GM10248 (cell line): ENCODE measurements at regions not wholly inside any gene's neighbourhood (a gene's known extent, or its start where the extent isn't known, plus 50 kb on each side); places are given as distances from the start of the nearest gene placed in this dataset.

Experiments used
- CTCF ChIA-PET: fragments of 300-600 bp; sonication (Branson Sonifier 250); formaldehyde crosslinking; extraction: SDS; loops from one replicate; lab custom pipeline; 2021; ENCODE audit warnings: antibody characterized with exemption; lab: Yijun Ruan, JAX
- POLR2A ChIA-PET: fragments of 350-650 bp; sonication (Branson Sonifier 250); formaldehyde crosslinking; extraction: SDS; loops from one replicate; lab custom pipeline; 2020; ENCODE audit warnings: antibody characterized with exemption; lab: Yijun Ruan, JAX
- DNase-seq: peaks from one replicate; pipeline ENCODE4 v3.0.0; 2012; ENCODE audit errors: extremely low spot score
- TF ChIP-seq, protein P1 (sequence below): IDR thresholded peaks from 2 replicates; pipeline ENCODE4 v1.5.1; 2012; ENCODE audit warnings: mild to moderate bottlenecking, low read depth; ENCODE audit errors: extremely low read depth, missing control alignments, control extremely low read depth

DNA sequence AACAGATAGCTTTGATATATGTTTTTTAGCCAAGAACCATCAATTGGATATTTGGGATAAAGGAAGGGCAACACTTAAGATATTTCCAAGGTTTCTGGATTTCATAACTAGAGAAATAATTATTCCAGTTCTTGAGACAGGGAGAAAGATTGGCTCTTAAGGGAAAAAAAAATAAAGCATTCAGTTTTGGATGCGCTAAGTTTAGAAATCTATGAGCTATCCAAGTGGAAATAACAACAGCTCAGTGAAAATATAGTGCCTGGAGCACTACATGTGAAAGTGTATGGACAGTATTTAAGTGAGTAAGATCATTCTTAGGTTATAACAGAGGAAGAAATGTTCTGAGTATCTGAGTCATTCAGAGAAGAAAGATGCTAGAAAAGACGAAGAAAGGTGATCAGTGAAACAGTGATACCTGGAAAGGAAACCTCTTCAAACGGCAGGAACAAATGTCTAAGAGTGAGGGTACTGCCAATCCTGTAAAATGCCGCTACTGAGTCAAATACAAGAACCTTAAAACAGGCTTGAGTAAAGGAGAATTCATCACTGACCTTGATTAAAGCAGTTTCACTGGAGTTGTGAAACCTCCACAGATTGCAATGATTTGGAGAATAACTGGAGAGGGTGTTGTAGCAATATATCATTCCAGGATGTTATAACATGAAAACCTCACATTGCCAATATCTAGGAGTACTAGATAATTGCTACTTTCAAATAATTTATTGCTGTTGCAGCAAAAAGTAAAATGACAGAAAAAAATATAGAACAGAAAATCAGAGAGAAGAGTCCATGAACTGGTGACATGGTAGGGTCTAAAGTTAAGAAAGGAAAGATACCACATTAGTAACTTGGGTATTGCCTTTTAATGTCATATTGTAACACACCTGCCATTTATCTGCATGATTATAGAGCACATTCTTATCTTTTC lies 482.1 kb upstream of the RGS18 start:
- POLR2A ChIA-PET, result no interaction called here
- DNase-seq, result no peak

DNA sequence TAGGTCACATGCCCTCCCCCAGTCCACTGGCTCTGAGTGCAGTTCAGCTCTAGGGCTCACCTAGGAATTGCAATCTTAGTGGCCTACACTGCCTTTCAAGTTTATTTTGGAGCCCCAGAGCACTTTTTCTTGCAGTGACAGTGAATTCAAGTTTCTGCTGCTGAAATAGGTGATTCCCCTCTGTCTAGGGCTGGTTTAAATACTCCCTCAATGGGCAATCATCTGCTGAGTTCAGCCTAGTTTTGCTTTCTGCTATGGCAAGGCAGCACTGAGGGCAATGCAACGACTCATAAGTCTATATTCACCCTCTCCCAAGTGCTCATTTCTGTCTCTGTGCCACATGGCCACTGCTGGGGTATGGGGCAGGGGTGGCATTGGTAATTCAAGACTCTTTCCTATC lies 472.6 kb upstream of the RGS18 start:
- DNase-seq, result no peak
- ChIA-PET POLR2A (no interaction called here), CTCF (no interaction called here)

More for the DNA sequence above, 482.1 kb upstream of the RGS18 start:
- CTCF ChIA-PET, result interaction anchor here (0.9 to 1.9 kb wide), 2 partner anchors 19 to 45 kb away, joined by 3 to 6 read pairs; no protein-coding TSS in a partner anchor
- TF ChIP-seq, protein P1, sequence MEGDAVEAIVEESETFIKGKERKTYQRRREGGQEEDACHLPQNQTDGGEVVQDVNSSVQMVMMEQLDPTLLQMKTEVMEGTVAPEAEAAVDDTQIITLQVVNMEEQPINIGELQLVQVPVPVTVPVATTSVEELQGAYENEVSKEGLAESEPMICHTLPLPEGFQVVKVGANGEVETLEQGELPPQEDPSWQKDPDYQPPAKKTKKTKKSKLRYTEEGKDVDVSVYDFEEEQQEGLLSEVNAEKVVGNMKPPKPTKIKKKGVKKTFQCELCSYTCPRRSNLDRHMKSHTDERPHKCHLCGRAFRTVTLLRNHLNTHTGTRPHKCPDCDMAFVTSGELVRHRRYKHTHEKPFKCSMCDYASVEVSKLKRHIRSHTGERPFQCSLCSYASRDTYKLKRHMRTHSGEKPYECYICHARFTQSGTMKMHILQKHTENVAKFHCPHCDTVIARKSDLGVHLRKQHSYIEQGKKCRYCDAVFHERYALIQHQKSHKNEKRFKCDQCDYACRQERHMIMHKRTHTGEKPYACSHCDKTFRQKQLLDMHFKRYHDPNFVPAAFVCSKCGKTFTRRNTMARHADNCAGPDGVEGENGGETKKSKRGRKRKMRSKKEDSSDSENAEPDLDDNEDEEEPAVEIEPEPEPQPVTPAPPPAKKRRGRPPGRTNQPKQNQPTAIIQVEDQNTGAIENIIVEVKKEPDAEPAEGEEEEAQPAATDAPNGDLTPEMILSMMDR, result no peak

DNA sequence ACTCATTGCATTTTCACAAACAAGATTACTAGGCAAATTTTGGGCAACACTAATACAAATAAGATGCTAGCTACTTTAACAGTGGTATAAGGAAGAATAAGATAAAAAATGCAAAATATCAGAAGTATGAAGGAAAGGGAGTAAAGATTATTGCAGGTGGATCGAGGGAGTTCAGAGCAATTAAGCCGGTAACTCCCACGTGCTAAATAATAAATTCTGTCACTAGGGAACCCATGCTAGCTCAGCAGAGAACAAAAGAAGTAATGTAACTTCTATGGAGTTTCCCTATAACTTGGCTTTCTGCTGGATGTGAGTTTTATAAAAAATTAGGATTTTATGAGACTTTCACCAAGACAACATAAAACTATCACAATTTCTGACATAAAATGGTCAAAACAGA lies 470.5 kb upstream of the RGS18 start:
- CTCF ChIA-PET, result no interaction called here
- no peak for DNase-seq
- TF ChIP-seq, protein P1, result no peak
- POLR2A ChIA-PET, result no interaction called here

More for the DNA sequence above, 472.6 kb upstream of the RGS18 start:
- TF ChIP-seq, protein P1, result no peak

DNA sequence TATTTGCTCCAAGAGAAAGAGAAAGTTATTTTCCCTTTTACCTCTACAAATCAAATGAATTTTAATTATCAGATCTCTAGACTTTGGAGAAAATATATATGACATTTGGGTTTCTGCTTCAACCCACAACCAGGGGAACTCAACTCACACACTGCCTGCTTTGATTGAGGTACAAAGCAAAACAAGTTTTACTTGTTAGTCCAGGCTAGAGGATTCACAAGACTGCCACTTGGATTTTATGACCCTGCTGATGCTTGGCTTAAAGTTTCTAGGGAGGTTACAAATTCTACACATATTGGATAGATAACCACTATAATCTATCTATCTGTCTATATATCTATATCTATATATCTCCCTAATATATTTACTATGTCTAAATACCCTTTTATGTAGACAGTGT lies 467.3 kb upstream of the RGS18 start:
- no peak for DNase-seq
- ChIA-PET POLR2A (no interaction called here), CTCF (no interaction called here)
- TF ChIP-seq, protein P1, result no peak

DNA sequence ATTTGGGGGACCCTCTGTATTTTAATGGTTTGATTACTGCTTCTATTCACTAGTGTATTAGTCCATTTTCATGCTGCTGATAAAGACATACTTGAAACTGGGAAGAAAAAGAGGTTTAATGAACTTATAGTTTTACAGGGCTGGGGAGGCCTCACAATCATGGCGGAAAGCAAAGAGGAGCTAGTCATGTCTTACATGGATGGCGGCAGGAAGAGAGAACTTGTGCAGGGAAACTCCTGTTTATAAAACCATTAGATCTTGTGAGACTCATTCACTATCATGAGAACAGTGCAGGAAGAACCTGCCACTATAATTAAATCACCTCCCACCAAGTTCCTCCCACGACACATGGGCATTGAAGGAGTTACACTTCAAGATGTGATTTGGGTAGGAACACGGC lies 464.5 kb upstream of the RGS18 start:
- TF ChIP-seq, protein P1, result no peak
- DNase-seq, result no peak
- ChIA-PET CTCF (interaction anchor here (1.9 to 2.2 kb wide), 2 partner anchors 15 to 19 kb away, joined by 5 to 6 read pairs; no protein-coding TSS in a partner anchor), POLR2A (no interaction called here)

DNA sequence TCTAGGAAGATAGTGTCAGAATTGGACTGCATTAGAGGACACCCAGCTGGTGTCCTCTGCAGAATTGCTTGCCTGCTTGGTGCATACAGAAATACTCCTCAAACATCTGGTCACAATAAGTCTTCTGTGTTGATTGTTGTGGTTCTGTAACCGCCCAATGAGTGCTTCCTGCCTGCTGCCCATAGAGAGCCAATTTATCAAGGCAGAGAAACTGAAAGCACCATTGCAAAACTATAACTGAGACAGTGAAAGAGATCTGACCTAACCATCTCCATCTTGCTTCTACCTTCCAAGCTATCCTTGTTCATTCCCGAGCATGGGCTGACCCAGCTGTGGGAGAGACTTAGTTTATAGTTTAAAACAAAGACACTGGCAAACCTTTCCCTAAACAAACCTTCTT lies 462.4 kb upstream of the RGS18 start:
- ChIA-PET POLR2A (no interaction called here), CTCF (interaction anchor here (1.3 to 1.9 kb wide), 3 partner anchors 21 to 44 kb away, joined by 3 to 6 read pairs (median 5); no protein-coding TSS in a partner anchor)
- peak; percentile 9 for DNase-seq
- TF ChIP-seq, protein P1, result no peak
